Panc1 (cell line): ENCODE measurements at regions not wholly inside any gene's neighbourhood (a gene's known extent, or its start where the extent isn't known, plus 50 kb on each side); places are given as distances from the start of the nearest gene placed in this dataset.

Experiments used
- ATAC-seq: fragments of 200-7000 bp; cut with Tn5 transposase; 2 replicates; pipeline ENCODE4 v1.9.1; 2020; ENCODE audit warnings: mild to moderate bottlenecking, moderate library complexity
- BruUV-seq: library from RNA; stranded (reverse); fragments of 400-500 nt; replicated peaks from 2 replicates; lab custom pipeline; 2021; lab: Mats Ljungman, UMichigan
- CTCF ChIA-PET: fragments of 300-600 bp; sonication (Branson Sonifier 250); formaldehyde crosslinking; loops from one replicate; lab custom pipeline; 2022; ENCODE audit warnings: antibody characterized with exemption; lab: Charles Lee
- POLR2A ChIA-PET: fragments of 300-600 bp; sonication (Branson Sonifier 250); formaldehyde crosslinking; loops from one replicate; lab custom pipeline; 2022; ENCODE audit warnings: antibody characterized with exemption; lab: Charles Lee
- DNase-seq: peaks from one replicate; pipeline ENCODE4 v3.0.0-alpha.2; 2010; ENCODE audit warnings: low read depth, low spot score
- H3K27ac ChIP-seq: 2 replicates; pipeline ENCODE4 v1.5.1; 2011; ENCODE audit warnings: mild to moderate bottlenecking, low read length, inconsistent platforms
- H3K27me3 ChIP-seq: fragments of 200-500 bp; sonication (Bioruptor generic); 2 replicates; pipeline ENCODE4 v1.6.0; 2014; ENCODE audit warnings: low read length, inconsistent platforms; ENCODE audit not compliant: control insufficient read depth, insufficient read depth
- H3K36me3 ChIP-seq: fragments of 200-500 bp; sonication (Bioruptor generic); 2 replicates; pipeline ENCODE4 v1.5.1; 2014; ENCODE audit warnings: inconsistent platforms, mild to moderate bottlenecking, low read length, moderate library complexity; ENCODE audit not compliant: control insufficient read depth, insufficient read depth
- H3K4me1 ChIP-seq: 2 replicates; pipeline ENCODE4 v1.5.1; 2011; ENCODE audit warnings: inconsistent platforms, mild to moderate bottlenecking, low read length, moderate library complexity; ENCODE audit not compliant: control insufficient read depth, insufficient read depth
- H3K4me3 ChIP-seq, 2 experiments: 2 replicates each; pipeline ENCODE4 v1.5.1; 2011 to 2012; ENCODE audit warnings: low read depth in 2 of 2, low read length in 2 of 2, mild to moderate bottlenecking in 2 of 2, inconsistent platforms in 1 of 2, moderate library complexity in 1 of 2
- H3K9me3 ChIP-seq: fragments of 200-500 bp; sonication (Bioruptor generic); 2 replicates; pipeline ENCODE4 v1.5.1; 2014; ENCODE audit warnings: low read depth, mild to moderate bottlenecking, inconsistent platforms, low read length, moderate library complexity; ENCODE audit not compliant: control insufficient read depth, insufficient read depth
- POLR2AphosphoS5 ChIP-seq: IDR thresholded peaks from 2 replicates; pipeline ENCODE4 v1.6.1; 2012; ENCODE audit warnings: mild to moderate bottlenecking, low read depth, low read length, moderate library complexity
- SIN3A ChIP-seq: IDR thresholded peaks from 2 replicates; pipeline ENCODE4 v1.6.1; 2012; ENCODE audit warnings: low read depth, mild to moderate bottlenecking, low read length, moderate library complexity, borderline replicate concordance; ENCODE audit not compliant: insufficient read depth
- TCF7L2 ChIP-seq: IDR thresholded peaks from 2 replicates; pipeline ENCODE4 v1.6.1; 2011; ENCODE audit warnings: mild to moderate bottlenecking, low read depth, low read length, inconsistent platforms
- in situ Hi-C: cut with HindIII; loops from 2 replicates; pipeline ENCODE4 v1.10.0; 2016; ENCODE audit warnings: low sequenced_read_pairs, low pct_unique_long_range_greater_than_20kb
- intact Hi-C: fragments of 100-400 bp; cut with micrococcal nuclease; formaldehyde crosslinking; loops from one replicate; pipeline ENCODE4 v1.10.0; 2022; ENCODE audit not compliant: unreplicated experiment
- TF ChIP-seq, protein P1 (sequence below), 2 experiments: IDR thresholded peaks; 2 replicates each; pipeline ENCODE4 v1.6.1; 2011 to 2012; ENCODE audit warnings: low read depth in 2 of 2, control low read depth in 1 of 2, low read length in 1 of 2, mild to moderate bottlenecking in 1 of 2, moderate library complexity in 1 of 2; ENCODE audit not compliant: insufficient read depth in 1 of 2
- TF ChIP-seq, protein P2 (sequence below): fragments of 450-650 bp; IDR thresholded peaks from 2 replicates; pipeline ENCODE4 v1.5.1; 2017; ENCODE audit warnings: mild to moderate bottlenecking

DNA sequence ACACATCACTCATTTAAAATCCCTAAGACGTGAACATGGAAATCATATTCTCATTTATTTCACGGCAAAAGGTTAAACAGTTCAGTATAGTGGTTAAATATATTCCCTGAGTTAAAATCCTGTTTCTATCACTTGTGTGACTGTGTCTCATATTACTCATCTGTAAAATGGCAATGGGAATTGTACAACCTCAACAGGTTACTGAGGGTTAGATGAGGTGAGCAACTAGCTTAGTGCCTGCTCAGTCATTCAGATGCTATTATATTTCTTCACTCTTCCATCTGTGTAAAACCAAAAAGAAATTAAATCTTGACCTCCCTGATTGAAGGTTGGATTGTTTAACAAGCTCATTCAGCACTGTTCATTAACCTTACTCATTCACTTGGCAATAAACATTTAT, 212.4 kb upstream of the STK17B start:
- H3K27ac ChIP-seq = no peak overlapping the region
- in situ Hi-C loops = no loop called here
- no peaks in the 10 kb centered on the region for H3K9me3 ChIP-seq
- BruUV-seq = no TSS peak
- no peak for DNase-seq
- no peak overlapping the region for H3K4me3 ChIP-seq
- CTCF ChIA-PET = no interaction called here
- POLR2A ChIA-PET = no interaction called here
- intact Hi-C loops = no loop called here
- ATAC-seq = no peak
- no peaks in the 10 kb centered on the region for H3K27me3 ChIP-seq
- H3K4me1 ChIP-seq = no peaks in the 10 kb centered on the region
- TF ChIP-seq, protein P1, sequence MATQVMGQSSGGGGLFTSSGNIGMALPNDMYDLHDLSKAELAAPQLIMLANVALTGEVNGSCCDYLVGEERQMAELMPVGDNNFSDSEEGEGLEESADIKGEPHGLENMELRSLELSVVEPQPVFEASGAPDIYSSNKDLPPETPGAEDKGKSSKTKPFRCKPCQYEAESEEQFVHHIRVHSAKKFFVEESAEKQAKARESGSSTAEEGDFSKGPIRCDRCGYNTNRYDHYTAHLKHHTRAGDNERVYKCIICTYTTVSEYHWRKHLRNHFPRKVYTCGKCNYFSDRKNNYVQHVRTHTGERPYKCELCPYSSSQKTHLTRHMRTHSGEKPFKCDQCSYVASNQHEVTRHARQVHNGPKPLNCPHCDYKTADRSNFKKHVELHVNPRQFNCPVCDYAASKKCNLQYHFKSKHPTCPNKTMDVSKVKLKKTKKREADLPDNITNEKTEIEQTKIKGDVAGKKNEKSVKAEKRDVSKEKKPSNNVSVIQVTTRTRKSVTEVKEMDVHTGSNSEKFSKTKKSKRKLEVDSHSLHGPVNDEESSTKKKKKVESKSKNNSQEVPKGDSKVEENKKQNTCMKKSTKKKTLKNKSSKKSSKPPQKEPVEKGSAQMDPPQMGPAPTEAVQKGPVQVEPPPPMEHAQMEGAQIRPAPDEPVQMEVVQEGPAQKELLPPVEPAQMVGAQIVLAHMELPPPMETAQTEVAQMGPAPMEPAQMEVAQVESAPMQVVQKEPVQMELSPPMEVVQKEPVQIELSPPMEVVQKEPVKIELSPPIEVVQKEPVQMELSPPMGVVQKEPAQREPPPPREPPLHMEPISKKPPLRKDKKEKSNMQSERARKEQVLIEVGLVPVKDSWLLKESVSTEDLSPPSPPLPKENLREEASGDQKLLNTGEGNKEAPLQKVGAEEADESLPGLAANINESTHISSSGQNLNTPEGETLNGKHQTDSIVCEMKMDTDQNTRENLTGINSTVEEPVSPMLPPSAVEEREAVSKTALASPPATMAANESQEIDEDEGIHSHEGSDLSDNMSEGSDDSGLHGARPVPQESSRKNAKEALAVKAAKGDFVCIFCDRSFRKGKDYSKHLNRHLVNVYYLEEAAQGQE (IDR thresholded peaks at IDR 0.05; ENCODE audit: insufficient read depth in 1 of 2, low read depth in 2 of 2, low read length in 1 of 2) = no peak
- no peak for TF ChIP-seq TCF7L2
- TF ChIP-seq, protein P2, sequence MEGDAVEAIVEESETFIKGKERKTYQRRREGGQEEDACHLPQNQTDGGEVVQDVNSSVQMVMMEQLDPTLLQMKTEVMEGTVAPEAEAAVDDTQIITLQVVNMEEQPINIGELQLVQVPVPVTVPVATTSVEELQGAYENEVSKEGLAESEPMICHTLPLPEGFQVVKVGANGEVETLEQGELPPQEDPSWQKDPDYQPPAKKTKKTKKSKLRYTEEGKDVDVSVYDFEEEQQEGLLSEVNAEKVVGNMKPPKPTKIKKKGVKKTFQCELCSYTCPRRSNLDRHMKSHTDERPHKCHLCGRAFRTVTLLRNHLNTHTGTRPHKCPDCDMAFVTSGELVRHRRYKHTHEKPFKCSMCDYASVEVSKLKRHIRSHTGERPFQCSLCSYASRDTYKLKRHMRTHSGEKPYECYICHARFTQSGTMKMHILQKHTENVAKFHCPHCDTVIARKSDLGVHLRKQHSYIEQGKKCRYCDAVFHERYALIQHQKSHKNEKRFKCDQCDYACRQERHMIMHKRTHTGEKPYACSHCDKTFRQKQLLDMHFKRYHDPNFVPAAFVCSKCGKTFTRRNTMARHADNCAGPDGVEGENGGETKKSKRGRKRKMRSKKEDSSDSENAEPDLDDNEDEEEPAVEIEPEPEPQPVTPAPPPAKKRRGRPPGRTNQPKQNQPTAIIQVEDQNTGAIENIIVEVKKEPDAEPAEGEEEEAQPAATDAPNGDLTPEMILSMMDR = no peak
- H3K36me3 ChIP-seq = no peaks in the 10 kb centered on the region

DNA sequence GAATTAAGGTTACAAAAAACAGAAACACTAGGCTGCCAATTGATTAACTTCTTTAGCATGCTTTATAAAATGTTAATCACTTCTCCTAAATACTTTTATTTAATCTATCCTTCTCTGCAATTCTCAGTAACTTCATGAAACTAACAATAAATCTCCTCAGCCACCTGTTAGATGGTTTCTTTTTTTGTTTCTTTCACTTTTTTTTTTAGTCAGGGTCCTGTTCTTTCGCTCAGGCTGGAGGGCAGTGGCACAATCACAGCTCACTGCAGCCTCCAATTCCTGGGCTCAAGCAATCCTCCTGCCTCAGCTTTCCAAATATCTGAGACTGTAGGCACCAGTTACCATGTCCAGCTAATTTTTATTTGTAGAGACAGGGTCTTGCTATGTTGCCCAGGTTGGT, 213.4 kb upstream of the STK17B start:
- no peak for DNase-seq
- H3K36me3 ChIP-seq = no peaks in the 10 kb centered on the region
- H3K27me3 ChIP-seq = no peaks in the 10 kb centered on the region
- ChIA-PET POLR2A (no interaction called here), CTCF (no interaction called here)
- H3K9me3 ChIP-seq = no peaks in the 10 kb centered on the region
- TF ChIP-seq TCF7L2 = no peak
- H3K4me1 ChIP-seq = no peaks in the 10 kb centered on the region
- BruUV-seq = no TSS peak
- intact Hi-C loops (no loop called here), in situ Hi-C loops (no loop called here)
- no peak overlapping the region for H3K27ac ChIP-seq
- ATAC-seq = no peak
- H3K4me3 ChIP-seq = no peak overlapping the region

DNA sequence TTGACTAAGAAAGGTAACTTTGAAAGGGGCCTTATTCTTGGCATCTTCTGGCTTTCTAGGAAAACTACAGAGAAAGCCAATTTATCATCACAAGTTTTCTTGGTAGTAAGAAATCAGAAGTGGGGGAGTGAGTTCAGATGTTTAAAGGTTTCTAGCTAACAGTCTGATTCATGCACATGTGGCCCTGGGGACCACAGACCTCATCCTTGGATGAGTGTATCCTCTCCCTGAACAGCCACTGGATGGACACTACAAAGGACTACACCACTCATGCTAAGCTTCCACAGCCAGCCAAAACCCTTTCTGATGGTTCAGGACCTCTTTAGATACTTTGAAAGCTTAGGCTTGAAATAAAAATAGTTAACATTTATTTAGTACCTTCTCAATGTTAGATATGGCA, 218.3 kb upstream of the STK17B start:
- in situ Hi-C loops = no loop called here

More for the DNA sequence above, 218.3 kb upstream of the STK17B start:
- CTCF ChIA-PET = no interaction called here
- Histone ChIP-seq H3K36me3 (no peaks in the 10 kb centered on the region), H3K27ac (no peak overlapping the region), H3K4me1 (no peaks in the 10 kb centered on the region), H3K4me3 (no peak overlapping the region), H3K27me3 (no peaks in the 10 kb centered on the region), H3K9me3 (no peaks in the 10 kb centered on the region)
- no TSS peak for BruUV-seq
- intact Hi-C loops = no loop called here
- POLR2A ChIA-PET = no interaction called here
- DNase-seq (no peak), ATAC-seq (no peak)
- TF ChIP-seq POLR2AphosphoS5 = no peak
- no peak for TF ChIP-seq SIN3A
- TF ChIP-seq, protein P1 (IDR thresholded peaks at IDR 0.05; ENCODE audit: insufficient read depth in 1 of 2, low read depth in 2 of 2, low read length in 1 of 2) = no peak
- TF ChIP-seq, protein P2 = no peak
- no peak for TF ChIP-seq TCF7L2
